RPMI7951 (cell line): ENCODE measurements at regions not wholly inside any gene's neighbourhood (a gene's known extent, or its start where the extent isn't known, plus 50 kb on each side); places are given as distances from the start of the nearest gene placed in this dataset.

Experiments used
- DNase-seq: peaks from one replicate; pipeline ENCODE4 v3.0.0-alpha.2; 2012; ENCODE audit warnings: low read depth

GRCh38 chrX:23061116-23061515, 61.4 kb downstream of the DDX53 start:
- DNase-seq, result no peak

- no peak for DNase-seq
Measured at GRCh38 chrX:23062359-23062758, 62.6 kb downstream of the DDX53 start.

DNA sequence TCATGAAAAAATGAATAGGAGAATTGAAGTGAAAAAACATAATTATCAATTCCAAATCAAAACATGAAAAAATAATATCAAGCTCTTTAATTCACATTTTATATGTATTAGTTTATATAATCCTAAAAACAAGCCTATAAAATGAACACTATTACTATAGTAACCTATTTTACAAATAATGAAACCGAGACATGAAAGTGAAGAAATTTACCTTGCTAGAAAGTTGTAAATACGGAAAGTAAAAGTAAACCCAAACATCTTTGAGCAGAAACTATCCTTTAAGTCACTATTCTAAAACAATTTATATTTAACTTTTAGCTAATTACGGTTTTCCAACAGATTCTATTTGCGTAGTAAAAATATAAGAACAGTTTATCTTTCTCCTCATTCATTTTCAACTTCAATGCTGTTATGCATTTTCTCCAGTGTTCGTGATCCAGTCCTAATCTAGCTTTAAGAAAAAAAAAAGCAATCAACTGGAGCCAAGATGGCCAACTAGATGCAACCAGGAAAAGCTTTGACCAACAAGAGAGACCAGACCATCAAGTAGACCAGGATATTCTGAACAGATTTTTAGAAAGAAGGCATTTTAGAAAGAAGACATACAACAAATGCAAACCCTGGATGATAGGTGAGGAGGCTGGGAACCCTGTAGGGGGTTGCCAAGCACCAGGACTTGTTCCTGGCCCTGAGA, 67.0 kb downstream of the DDX53 start:
- no peak for DNase-seq

GRCh38 chrX:23075461-23075860, 75.7 kb downstream of the DDX53 start:
- DNase-seq, result peak; percentile 1

- DNase-seq, result no peak
Measured at GRCh38 chrX:23079347-23079746, 79.6 kb downstream of the DDX53 start.

DNA sequence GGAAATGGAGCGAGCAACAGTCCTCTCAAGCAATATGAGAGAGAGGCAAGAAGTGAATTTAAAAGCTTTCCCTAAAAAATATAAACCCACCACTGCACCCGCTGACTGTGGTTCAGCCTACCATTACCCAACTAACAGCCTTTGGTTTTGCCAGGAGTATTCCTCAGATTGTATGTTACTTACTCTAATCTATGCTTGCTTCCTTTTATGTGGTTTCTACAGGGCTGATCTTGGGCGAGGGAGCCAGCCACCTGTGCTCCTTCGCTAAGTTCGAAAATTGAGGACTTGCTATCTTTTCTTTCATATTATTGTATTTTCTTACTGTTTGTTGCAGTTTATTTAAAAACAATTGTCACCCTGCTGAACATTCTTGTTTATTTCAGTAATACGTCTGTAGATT, 101.1 kb downstream of the DDX53 start:
- no peak for DNase-seq

GRCh38 chrX:23103546-23103945, 103.8 kb downstream of the DDX53 start:
- no peak for DNase-seq

GRCh38 chrX:23114241-23114640, 114.5 kb downstream of the DDX53 start:
- no peak for DNase-seq

DNA sequence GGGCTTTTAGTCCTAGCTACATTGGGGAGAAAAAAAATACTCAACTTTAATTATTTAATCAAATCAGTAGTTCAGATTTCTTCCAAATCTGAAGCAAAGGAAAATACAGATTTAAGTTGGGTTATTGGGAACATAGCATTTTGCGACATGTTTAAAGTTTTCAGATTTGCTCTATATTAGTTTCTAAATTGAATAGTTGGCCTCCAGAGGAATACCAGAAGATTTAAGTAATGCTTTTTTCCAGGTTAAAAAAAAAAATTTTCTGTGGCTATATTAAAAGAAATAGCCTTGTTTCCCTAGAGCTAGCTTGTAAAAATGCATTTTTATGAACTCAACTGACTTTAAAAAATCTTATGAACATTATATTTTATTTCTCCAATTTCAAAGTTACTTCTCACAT, 115.9 kb downstream of the DDX53 start:
- DNase-seq, result no peak

DNA sequence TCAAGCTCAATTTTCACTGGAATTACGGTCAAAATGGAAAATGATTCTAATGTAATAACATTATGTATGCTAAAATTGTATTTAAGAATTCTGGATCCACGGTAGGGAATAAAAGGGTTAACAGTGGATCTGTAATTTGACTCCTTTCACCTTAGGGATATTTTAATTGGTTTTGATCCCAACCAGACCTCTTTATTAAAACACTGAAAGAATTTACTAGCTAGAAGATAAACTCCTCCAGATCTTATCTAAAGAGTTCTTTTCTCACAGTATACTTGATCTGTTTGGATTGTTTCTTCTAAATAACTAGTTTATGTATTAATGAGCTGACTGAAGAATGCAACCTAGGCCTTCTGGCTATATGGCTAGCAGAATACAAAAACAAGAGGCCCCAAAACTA, 118.4 kb downstream of the DDX53 start:
- no peak for DNase-seq

GRCh38 chrX:23118890-23119527, 119.2 kb downstream of the DDX53 start:
- DNase-seq, result no peak

DNA sequence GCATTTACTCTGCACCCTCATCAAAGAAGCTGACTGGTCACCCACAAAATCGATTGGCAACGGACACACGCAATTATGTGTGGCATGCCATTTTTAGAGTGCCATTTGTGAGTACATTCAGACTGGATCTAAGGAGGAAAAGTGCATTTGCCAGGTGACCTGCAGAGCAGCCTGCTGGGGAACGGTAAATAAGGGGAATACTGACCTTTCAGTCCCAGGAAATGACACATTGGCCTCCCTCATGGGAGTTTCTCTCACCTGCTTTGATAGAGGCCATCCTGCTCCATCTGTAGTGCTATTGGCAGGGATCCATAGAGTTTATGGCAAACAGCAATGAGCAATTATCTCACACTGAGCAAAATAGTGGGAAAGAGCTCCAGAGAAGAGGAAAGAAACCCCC, 127.8 kb downstream of the DDX53 start:
- no peak for DNase-seq

DNA sequence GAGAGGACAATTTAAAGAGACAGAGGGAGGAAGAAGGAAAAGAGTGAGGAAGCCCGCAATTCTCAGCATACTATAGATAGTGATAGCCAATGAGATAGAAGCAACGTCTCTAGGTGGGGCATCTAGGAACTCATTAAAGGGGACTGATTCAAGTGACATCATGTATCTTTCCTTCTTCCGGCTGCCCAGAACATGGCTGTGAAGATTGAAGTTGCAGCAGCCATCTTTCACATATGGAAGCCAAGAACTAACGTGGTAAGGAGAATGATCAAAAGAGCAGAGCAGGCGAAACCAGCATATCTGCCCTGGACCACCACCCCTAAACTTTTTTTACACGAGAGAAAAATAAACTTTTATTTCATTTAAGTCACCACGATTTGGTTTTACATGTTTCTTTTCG, 133.8 kb downstream of the DDX53 start:
- no peak for DNase-seq

- DNase-seq, result no peak
Measured at GRCh38 chrX:23134136-23134535, 134.4 kb downstream of the DDX53 start.

- no peak for DNase-seq
Measured at GRCh38 chrX:23136816-23137215, 137.1 kb downstream of the DDX53 start.

GRCh38 chrX:23168291-23168690, 166.4 kb upstream of the PTCHD1 start:
- DNase-seq, result no peak

GRCh38 chrX:23185951-23186350, 148.7 kb upstream of the PTCHD1 start:
- DNase-seq, result no peak

GRCh38 chrX:23187819-23188218, 146.8 kb upstream of the PTCHD1 start:
- no peak for DNase-seq

DNA sequence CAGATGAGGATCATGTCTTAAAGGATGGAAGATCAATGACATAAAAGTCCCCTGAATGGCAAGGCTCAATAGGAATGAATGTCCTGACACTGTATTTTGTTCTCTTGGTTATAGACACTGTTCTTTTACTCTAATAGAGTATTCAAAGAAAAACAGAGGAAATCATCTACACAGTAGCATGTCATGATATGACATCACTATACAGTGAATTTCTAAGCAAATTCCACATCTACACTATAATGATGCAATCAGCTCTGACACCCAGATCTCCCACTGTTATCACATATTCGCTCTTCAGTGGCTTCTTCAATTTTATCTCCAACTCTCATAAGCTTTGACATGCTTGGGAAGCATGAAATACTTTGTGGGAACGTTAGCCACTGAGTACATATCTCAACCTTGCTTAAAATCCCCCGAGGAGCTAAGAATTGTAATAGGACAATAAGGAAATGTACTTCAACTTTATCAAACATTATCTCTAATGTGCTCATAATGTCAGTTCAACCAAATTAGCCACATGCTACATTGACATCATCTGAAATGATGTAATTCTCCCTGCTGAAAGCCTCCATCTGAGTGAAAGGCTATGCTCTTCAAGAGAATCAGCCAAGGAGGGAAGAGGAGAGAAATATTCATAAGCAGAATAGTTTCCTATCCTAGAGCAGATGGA, 139.6 kb upstream of the PTCHD1 start:
- DNase-seq, result no peak

- DNase-seq, result no peak
Measured at GRCh38 chrX:23195761-23196160, 138.9 kb upstream of the PTCHD1 start.

- no peak for DNase-seq
Measured at GRCh38 chrX:23201706-23202105, 132.9 kb upstream of the PTCHD1 start.

DNA sequence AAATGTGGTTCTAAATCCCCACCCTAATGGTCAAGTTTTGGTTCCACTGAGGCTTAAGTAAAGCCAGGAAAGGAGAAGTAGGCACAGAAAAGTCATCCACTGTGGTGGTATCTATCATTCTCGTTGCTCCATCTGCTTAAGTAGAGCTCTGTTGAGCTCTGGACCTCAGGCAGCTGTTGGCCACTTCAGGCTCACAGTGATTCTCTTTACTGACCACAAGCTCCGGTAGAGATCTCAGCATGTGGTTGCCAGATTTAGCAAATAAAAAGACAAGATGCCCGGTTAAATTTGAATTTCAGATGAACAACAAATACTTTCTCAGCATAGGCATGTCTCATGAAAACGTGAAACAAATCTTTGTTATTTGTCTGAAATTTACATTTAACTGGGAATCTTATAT, 132.3 kb upstream of the PTCHD1 start:
- no peak for DNase-seq

DNA sequence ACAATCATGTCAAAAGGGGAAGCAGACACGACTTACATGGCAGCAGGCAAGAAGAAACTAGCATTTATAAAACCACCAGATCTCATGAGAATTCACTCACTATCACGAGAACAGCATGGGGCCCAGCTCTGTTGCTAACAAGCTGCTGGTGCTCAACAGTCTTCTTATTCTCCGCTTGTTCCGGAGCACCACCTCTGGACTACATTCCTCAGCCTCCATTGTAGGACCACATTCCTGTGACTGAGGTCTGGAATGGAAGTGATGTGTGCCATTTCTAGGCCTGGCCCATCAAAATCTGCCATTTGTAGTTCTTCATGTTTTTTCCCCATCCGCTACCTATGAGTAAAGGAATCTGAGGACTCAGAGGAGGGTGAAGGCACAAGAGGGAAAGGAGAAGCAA, 111.5 kb upstream of the PTCHD1 start:
- no peak for DNase-seq
